Fibroblast of mammary gland (primary cell): ENCODE measurements at regions not wholly inside any gene's neighbourhood (a gene's known extent, or its start where the extent isn't known, plus 50 kb on each side); places are given as distances from the start of the nearest gene placed in this dataset.

Source experiments
- DNase-seq: peaks from one replicate; pipeline ENCODE4 v3.0.0-alpha.2; 2010; ENCODE audit warnings: low read depth
- H3K4me3 ChIP-seq: 2 replicates; pipeline ENCODE4 v1.5.1; 2011; ENCODE audit warnings: low read depth, mild to moderate bottlenecking, low read length, moderate library complexity; ENCODE audit not compliant: control insufficient read depth
- TF ChIP-seq, protein P1 (sequence below): conservative IDR thresholded peaks from 2 replicates; pipeline ENCODE4 v1.5.1; 2011; ENCODE audit warnings: low read depth, low read length, inconsistent platforms; ENCODE audit not compliant: control insufficient read depth, insufficient read depth

- TF ChIP-seq, protein P1, sequence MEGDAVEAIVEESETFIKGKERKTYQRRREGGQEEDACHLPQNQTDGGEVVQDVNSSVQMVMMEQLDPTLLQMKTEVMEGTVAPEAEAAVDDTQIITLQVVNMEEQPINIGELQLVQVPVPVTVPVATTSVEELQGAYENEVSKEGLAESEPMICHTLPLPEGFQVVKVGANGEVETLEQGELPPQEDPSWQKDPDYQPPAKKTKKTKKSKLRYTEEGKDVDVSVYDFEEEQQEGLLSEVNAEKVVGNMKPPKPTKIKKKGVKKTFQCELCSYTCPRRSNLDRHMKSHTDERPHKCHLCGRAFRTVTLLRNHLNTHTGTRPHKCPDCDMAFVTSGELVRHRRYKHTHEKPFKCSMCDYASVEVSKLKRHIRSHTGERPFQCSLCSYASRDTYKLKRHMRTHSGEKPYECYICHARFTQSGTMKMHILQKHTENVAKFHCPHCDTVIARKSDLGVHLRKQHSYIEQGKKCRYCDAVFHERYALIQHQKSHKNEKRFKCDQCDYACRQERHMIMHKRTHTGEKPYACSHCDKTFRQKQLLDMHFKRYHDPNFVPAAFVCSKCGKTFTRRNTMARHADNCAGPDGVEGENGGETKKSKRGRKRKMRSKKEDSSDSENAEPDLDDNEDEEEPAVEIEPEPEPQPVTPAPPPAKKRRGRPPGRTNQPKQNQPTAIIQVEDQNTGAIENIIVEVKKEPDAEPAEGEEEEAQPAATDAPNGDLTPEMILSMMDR = no peak
- no peak for DNase-seq
- no peak overlapping the region for H3K4me3 ChIP-seq
Measured at GRCh38 chr3:151625086-151625485, 108.6 kb upstream of the AADACL2 start.

DNA sequence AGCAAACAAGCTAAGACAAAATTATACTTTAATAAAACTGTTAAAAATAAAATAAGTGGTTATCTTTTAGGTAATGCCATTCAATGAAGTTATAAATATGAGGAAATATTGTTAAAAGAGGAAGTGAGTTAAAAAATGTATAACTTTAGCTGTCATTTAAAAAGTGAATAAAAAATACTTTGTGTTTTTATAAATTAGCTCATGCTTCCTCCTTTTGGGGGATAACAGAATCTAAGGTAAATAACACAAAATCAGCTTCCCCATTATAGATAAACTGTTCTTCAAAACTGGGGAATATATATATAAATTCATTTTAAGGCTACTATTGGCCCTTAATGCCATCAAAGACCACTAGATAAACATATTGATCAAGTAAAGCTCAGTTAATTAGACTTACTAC, 113.7 kb upstream of the AADACL2 start:
- H3K4me3 ChIP-seq = no peak overlapping the region
- no peak for DNase-seq
- TF ChIP-seq, protein P1 = no peak

GRCh38 chr3:151615464-151615863, 118.3 kb upstream of the AADACL2 start:
- TF ChIP-seq, protein P1 = no peak
- no peak overlapping the region for H3K4me3 ChIP-seq
- DNase-seq = no peak

DNA sequence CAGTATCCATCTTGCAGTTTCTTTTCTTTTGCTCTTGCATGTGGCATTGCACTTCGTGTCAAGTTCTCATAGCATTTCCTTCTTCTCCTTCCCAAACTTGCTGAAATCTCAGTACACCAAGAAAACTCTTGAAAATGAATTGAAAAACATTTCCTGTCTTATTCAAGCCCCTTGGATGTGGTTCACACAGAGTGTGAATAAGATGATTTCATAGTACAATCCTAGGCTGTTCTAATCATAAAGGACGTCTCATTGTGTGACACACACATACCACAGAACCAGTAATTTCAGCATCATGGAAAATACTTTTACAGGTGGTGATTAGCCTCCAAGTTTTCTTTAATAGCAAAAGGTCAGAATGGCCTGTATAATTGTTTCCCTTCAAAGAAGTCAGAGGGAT, 121.6 kb upstream of the AADACL2 start:
- no peak for DNase-seq
- TF ChIP-seq, protein P1 = no peak
- no peak overlapping the region for H3K4me3 ChIP-seq

- DNase-seq = no peak
- TF ChIP-seq, protein P1 = no peak
- H3K4me3 ChIP-seq = no peak overlapping the region
Measured at GRCh38 chr3:151611419-151611818, 122.3 kb upstream of the AADACL2 start.

GRCh38 chr3:151609491-151609890, 124.2 kb upstream of the AADACL2 start:
- no peak overlapping the region for H3K4me3 ChIP-seq
- TF ChIP-seq, protein P1 = no peak
- DNase-seq = no peak

DNA sequence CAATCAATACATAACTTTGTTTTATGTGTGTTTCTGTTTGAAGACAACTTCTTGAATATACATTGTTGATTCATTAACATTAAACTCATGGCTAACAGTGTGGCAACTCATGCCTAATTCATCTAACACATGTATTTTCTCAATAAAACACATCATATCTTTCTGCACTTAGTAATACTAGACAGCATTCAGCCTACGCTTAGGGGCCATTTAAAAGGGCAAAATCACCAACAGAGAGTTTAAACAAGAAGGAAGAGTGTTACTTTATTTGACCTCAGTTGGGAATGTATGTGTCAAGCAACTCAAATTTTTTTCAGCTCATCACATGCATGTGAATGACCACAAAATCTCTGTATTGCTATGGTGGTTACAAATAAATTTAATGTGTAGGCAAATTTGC, 128.8 kb upstream of the AADACL2 start:
- H3K4me3 ChIP-seq = no peak overlapping the region
- TF ChIP-seq, protein P1 = no peak
- no peak for DNase-seq
